22Rv1 (cell line): ENCODE measurements at regions not wholly inside any gene's neighbourhood (a gene's known extent, or its start where the extent isn't known, plus 50 kb on each side); places are given as distances from the start of the nearest gene placed in this dataset.

ENCODE experiments used
- ZFX ChIP-seq: fragments of 450-650 bp; IDR thresholded peaks from 2 replicates; pipeline ENCODE4 v1.6.1; 2017; ENCODE audit warnings: antibody characterized with exemption, borderline replicate concordance
- TF ChIP-seq, protein P1 (sequence below): fragments of 450-650 bp; IDR thresholded peaks from 2 replicates; pipeline ENCODE4 v1.5.1; 2017; ENCODE audit warnings: mild to moderate bottlenecking

DNA sequence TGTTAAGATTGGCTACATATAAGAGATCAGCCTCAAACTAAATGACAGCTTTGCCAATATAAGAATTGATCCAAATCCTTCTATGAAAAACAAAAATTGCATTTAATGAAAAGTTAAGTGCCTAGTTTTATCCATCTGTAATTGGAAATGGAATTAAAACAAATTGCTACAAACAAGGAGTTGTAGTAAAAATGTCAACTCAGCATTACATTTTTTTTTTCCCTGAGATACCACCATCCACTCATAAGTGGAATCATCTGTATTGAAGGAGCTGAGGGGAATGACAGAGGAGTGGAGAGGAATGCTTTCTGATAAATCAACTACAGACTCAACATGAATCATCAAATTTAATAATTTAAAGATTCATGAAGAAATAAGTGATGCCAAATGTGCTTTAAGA, 601.8 kb downstream of the TMEM182 start:
- TF ChIP-seq, protein P1, sequence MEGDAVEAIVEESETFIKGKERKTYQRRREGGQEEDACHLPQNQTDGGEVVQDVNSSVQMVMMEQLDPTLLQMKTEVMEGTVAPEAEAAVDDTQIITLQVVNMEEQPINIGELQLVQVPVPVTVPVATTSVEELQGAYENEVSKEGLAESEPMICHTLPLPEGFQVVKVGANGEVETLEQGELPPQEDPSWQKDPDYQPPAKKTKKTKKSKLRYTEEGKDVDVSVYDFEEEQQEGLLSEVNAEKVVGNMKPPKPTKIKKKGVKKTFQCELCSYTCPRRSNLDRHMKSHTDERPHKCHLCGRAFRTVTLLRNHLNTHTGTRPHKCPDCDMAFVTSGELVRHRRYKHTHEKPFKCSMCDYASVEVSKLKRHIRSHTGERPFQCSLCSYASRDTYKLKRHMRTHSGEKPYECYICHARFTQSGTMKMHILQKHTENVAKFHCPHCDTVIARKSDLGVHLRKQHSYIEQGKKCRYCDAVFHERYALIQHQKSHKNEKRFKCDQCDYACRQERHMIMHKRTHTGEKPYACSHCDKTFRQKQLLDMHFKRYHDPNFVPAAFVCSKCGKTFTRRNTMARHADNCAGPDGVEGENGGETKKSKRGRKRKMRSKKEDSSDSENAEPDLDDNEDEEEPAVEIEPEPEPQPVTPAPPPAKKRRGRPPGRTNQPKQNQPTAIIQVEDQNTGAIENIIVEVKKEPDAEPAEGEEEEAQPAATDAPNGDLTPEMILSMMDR, result no peak
- TF ChIP-seq ZFX, result no peak
